Suprapubic skin (tissue), 4 donors: ENCODE measurements at regions not wholly inside any gene's neighbourhood (a gene's known extent, or its start where the extent isn't known, plus 50 kb on each side); places are given as distances from the start of the nearest gene placed in this dataset.

Experiments used
- DNase-seq, 2 donors: peaks; one replicate each; pipeline ENCODE4 v3.0.0-alpha.2; 2019; ENCODE audit warnings: low spot score in 2 of 2
- H3K27ac ChIP-seq: fragments of 200-600 bp; sonication (generic); one replicate; pipeline ENCODE4 v1.5.1; 2019
- H3K27me3 ChIP-seq: fragments of 200-600 bp; sonication (generic); one replicate; pipeline ENCODE4 v1.5.1; 2019
- H3K36me3 ChIP-seq: fragments of 200-600 bp; sonication (generic); one replicate; pipeline ENCODE4 v1.5.1; 2019
- H3K4me1 ChIP-seq: fragments of 200-600 bp; sonication (generic); one replicate; pipeline ENCODE4 v1.5.1; 2019
- H3K4me3 ChIP-seq: fragments of 200-600 bp; sonication (generic); one replicate; pipeline ENCODE4 v1.5.1; 2019; ENCODE audit warnings: mild to moderate bottlenecking
- H3K9me3 ChIP-seq: fragments of 200-600 bp; sonication (generic); one replicate; pipeline ENCODE4 v1.5.1; 2019
- EP300 ChIP-seq: sonication (generic); formaldehyde crosslinking; IDR thresholded peaks from one replicate; pipeline ENCODE4 v1.6.1; 2017; ENCODE audit warnings: antibody characterized with exemption
- POLR2A ChIP-seq, 2 donors: fragments of 450-650 bp; IDR thresholded peaks; one replicate each; pipeline ENCODE4 v1.6.1; 2017; ENCODE audit warnings: antibody characterized with exemption in 2 of 2, mild to moderate bottlenecking in 2 of 2, moderate library complexity in 2 of 2
- POLR2AphosphoS5 ChIP-seq, 3 donors: sonication (generic); formaldehyde crosslinking; IDR thresholded peaks; one replicate each; pipeline ENCODE4 v1.6.1; 2017; ENCODE audit warnings: antibody characterized with exemption in 3 of 3
- WGBS: methylation state at CpG from one replicate; pipeline ENCODE4 v1.1.5; 2018; 5-methylcytosine and 5-hydroxymethylcytosine counted together
- TF ChIP-seq, protein P1 (sequence below), 2 donors: fragments of 200-600 bp in 1 of 2; fragments of 450-650 bp in 1 of 2; sonication (generic) in 1 of 2; IDR thresholded peaks; one replicate each; pipeline ENCODE4 v1.5.1; 2016 to 2019; ENCODE audit warnings: antibody characterized with exemption in 2 of 2, mild to moderate bottlenecking in 1 of 2, moderate library complexity in 1 of 2

DNA sequence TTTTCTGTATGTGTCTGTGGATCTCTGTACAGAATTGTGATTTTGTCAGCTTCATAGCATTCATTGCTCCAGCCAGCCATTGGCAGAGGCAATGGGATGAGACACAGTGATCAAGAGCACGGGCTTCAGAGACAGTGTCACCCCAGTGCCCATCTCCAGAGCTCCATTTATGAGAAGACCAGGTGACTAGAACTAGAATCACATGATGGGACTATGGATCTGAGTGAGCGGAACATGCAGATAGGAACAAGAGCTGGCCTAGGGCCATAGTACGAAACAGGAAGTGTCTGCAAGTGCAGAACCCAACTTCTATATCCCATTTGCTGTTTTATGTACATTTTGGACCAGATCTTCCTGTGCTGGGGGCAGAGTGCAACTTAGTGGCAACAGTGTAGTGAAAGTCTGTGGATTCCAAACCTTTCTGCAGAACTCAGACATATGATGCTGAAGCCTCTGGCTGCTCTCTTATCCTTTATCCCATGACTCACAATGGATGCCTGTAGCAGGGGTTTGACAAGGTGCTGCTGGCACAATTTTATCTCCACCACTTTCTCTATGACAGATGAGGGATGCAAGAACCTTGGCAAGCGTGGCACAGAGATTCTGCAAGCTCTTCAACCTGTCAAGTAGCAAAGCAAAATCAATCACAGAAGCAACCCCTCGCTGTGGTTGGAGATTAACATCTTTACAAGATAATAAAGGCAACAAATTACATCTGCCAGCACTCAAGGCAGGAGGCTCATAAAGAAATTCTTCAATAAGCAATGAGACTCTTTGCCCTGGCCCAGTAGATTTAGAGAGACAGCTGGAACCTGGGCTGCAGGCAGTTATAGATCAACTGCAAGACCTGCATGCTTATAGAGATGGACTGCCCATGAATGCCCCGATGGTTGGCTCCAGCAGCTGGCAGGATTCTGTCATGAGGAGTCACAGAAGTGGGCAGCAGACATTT, 681.3 kb downstream of the TNS3 start:
- Histone ChIP-seq H3K27me3 (no peaks in the 10 kb centered on the region), H3K36me3 (no peaks in the 10 kb centered on the region), H3K4me3 (no peak overlapping the region), H3K27ac (no peak overlapping the region), H3K9me3 (no peaks in the 10 kb centered on the region), H3K4me1 (no peaks in the 10 kb centered on the region)
- WGBS: 60% methylated on average over 5 of the region's 6 CpGs
- no peak for TF ChIP-seq EP300
- TF ChIP-seq, protein P1, sequence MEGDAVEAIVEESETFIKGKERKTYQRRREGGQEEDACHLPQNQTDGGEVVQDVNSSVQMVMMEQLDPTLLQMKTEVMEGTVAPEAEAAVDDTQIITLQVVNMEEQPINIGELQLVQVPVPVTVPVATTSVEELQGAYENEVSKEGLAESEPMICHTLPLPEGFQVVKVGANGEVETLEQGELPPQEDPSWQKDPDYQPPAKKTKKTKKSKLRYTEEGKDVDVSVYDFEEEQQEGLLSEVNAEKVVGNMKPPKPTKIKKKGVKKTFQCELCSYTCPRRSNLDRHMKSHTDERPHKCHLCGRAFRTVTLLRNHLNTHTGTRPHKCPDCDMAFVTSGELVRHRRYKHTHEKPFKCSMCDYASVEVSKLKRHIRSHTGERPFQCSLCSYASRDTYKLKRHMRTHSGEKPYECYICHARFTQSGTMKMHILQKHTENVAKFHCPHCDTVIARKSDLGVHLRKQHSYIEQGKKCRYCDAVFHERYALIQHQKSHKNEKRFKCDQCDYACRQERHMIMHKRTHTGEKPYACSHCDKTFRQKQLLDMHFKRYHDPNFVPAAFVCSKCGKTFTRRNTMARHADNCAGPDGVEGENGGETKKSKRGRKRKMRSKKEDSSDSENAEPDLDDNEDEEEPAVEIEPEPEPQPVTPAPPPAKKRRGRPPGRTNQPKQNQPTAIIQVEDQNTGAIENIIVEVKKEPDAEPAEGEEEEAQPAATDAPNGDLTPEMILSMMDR (IDR thresholded peaks at IDR 0.05): no peak
- TF ChIP-seq POLR2AphosphoS5 (IDR thresholded peaks at IDR 0.05): no peak
- TF ChIP-seq POLR2A (IDR thresholded peaks at IDR 0.05): no peak
- DNase-seq: no peak

DNA sequence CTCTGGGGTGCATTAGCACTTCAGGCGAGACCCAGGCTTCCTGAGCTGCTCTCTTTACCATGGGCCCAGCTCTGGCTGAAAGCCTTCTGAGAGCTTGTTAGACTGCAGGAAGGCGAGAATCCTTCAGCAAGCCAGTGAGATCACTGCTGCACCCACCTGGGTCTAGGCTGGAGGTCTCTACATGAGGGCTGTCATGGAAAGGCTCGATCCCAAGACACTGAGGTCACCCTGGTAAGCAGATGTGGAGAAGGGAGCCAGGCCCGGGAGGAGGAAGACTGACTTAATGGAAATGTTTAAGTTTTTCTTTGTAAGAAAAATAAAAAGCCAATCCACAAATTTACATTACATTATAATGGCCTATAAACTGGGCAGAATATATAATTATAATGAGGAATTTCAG, 684.5 kb downstream of the TNS3 start:
- no peaks in the 10 kb centered on the region for H3K27me3 ChIP-seq
- H3K4me3 ChIP-seq: no peak overlapping the region
- no peak overlapping the region for H3K27ac ChIP-seq
- DNase-seq: no peak
- H3K9me3 ChIP-seq: no peaks in the 10 kb centered on the region
- H3K36me3 ChIP-seq: no peaks in the 10 kb centered on the region
- WGBS: 78% methylated on average over 3 of the region's 4 CpGs
- TF ChIP-seq, protein P1 (IDR thresholded peaks at IDR 0.05): no peak
- no peak for TF ChIP-seq EP300
- no peak for TF ChIP-seq POLR2A (IDR thresholded peaks at IDR 0.05)
- no peak for TF ChIP-seq POLR2AphosphoS5 (IDR thresholded peaks at IDR 0.05)
- H3K4me1 ChIP-seq: no peaks in the 10 kb centered on the region

DNA sequence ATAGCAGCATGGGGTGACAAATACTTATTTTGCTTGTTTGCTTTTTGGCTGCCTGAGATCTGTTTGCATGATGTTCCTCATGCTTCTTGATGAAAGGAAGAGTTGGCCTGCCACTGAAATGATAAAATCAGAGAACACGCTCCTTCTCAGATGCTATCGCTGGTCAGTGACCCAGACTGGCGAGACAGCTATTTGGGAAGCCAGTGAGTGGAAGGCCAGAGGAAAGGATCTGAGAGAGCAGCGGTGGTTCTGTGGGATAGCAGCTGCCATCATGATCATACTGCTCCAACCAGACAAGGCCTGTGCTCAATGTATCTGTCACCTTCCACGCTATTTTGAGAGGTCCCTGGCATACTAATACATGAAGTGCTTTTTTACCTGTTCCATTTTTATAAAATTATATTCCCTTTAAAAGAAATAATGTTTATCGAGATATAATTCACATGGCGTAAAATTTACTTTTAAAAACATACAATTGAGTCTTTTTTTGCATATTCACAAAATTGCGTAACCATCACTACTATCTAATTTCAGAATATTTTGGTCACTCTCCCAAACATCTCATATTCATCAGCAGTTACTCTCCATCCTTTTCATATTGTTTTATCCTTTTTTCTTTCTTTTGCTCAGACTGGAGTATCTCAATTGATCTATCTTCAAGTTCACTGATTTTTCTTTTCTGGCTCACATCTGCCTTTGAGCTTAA, 695.1 kb downstream of the TNS3 start:
- 90% methylated on average over 8 of the region's 8 CpGs for WGBS
- H3K36me3 ChIP-seq: no peaks in the 10 kb centered on the region
- H3K9me3 ChIP-seq: peaks cover 15% of the 10 kb centered on the region
- no peak overlapping the region for H3K4me3 ChIP-seq
- no peaks in the 10 kb centered on the region for H3K4me1 ChIP-seq
- DNase-seq: no peak
- TF ChIP-seq, protein P1 (IDR thresholded peaks at IDR 0.05): no peak
- TF ChIP-seq POLR2AphosphoS5 (IDR thresholded peaks at IDR 0.05) (no peak), EP300 (no peak), POLR2A (IDR thresholded peaks at IDR 0.05) (no peak)
- no peaks in the 10 kb centered on the region for H3K27me3 ChIP-seq
- H3K27ac ChIP-seq: no peak overlapping the region

DNA sequence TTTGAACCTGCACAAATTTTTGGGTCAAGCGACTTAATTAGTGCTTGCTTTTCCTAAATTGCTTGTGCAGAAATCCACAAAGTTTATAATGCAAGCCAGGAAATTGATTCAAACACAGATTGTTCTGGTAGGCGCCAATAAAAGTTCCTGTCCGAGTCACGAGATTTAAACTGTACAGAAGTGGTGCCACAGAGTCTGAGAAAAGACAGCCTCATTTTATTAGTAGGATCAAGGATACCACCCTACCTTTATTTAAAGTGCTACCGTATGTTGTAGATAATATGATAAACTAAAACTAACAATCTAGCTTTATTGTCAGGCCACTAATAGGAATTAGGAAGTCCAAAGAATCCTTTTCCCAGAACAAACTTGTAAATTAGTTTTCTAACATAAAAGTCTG, 696.7 kb downstream of the TNS3 start:
- WGBS: 64% methylated on average over 5 of the region's 5 CpGs
- DNase-seq: no peak
- H3K36me3 ChIP-seq: no peaks in the 10 kb centered on the region
- H3K9me3 ChIP-seq: peaks cover 15% of the 10 kb centered on the region
- H3K27ac ChIP-seq: no peak overlapping the region
- no peaks in the 10 kb centered on the region for H3K4me1 ChIP-seq
- no peak overlapping the region for H3K4me3 ChIP-seq
- TF ChIP-seq, protein P1 (IDR thresholded peaks at IDR 0.05): no peak
- TF ChIP-seq EP300: no peak
- TF ChIP-seq POLR2A (IDR thresholded peaks at IDR 0.05): no peak
- H3K27me3 ChIP-seq: no peaks in the 10 kb centered on the region

DNA sequence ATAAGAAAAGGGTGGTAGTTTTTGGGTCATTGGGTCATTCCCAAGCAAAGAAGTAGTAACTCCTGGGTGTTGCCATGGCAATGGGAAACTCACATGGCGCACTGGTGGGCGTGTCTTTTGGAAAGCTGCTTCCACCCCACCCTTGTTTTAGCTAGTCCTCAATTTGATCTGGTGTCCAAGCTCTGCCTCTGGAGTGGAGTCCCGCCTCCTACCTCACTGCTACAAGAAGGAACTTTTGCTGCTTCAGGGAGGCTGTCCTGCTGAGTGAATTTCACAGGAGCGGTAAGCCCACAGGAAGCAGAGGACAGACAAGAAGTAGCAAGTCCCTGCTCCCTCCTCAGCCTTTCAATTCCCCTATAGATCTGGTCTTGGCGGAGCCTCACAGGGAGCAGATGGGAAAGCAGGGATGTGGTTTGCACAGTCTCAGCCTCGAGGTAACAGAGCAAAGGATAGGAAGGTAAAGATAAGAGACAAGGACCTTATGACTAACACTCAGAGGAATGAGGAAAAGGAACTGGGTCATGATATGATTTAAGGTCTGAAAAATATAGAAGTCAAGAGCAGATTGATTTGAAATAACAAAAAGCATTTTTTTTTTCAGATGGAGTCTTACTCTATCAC, 700.3 kb downstream of the TNS3 start:
- H3K4me1 ChIP-seq: no peaks in the 10 kb centered on the region

More for the DNA sequence above, 700.3 kb downstream of the TNS3 start:
- no peak for TF ChIP-seq EP300
- Histone ChIP-seq H3K4me3 (no peak overlapping the region), H3K27me3 (no peaks in the 10 kb centered on the region), H3K27ac (no peak overlapping the region), H3K9me3 (no peaks in the 10 kb centered on the region), H3K36me3 (no peaks in the 10 kb centered on the region)
- WGBS: 61% methylated on average over 6 of the region's 6 CpGs
- DNase-seq: no peak
